CD4-positive, alpha-beta T cell treated with Interleukin-1 beta for 1 hour (primary cell): ENCODE measurements at regions not wholly inside any gene's neighbourhood (a gene's known extent, or its start where the extent isn't known, plus 50 kb on each side); places are given as distances from the start of the nearest gene placed in this dataset.
"Not testable (repeated sequence)": the region's sequence is repeated elsewhere in the genome, so short reads cannot be mapped to it uniquely, and the experiment has no call there.

Experiments used
- DNase-seq, 2 donors: peaks; one replicate each; pipeline ENCODE4 v3.0.0-alpha.2; 2020 to 2022

DNA sequence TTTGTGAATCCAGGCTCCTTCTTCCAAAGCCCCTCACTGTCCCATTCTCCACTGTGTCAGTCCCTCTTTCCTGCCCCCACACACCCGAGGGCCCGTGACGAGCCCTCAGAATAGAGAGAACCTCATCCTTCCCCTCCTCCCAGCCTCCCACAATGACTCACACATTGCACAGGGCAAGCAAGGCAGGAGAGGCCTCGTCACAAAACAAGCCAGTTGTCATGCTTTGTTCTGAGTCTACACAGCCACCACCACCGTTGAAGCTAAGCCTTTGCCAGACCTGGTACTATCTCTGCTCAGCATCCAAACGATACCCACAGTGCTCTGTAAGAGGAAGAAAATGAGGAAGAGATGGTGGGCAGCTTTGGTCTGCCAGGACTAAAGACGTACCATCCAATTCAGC is 142.2 kb upstream of the ZNF366 start:
- DNase-seq: no peak

DNA sequence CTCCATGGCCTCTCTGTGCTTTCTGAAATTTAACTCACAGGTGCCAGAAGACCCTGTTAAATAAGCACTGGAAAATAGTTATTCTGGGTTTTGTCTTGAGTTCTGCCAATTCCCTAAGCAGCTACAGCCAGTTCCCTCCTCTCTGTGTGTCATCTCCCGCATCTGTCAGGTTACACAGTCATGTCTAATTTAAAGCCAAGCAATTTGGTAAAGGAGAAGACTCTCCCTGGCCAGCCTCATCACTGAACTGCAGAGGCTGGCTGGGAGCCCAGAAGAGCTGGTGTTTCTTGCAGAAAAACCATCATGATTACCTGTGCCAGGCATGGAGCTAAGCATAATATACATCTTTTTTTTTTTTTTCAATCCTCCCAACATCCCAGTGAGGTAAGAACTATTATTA is 141.3 kb upstream of the ZNF366 start:
- no peak for DNase-seq

GRCh38 chr5:72647806-72648205 is 140.6 kb upstream of the ZNF366 start:
- DNase-seq: no peak

DNA sequence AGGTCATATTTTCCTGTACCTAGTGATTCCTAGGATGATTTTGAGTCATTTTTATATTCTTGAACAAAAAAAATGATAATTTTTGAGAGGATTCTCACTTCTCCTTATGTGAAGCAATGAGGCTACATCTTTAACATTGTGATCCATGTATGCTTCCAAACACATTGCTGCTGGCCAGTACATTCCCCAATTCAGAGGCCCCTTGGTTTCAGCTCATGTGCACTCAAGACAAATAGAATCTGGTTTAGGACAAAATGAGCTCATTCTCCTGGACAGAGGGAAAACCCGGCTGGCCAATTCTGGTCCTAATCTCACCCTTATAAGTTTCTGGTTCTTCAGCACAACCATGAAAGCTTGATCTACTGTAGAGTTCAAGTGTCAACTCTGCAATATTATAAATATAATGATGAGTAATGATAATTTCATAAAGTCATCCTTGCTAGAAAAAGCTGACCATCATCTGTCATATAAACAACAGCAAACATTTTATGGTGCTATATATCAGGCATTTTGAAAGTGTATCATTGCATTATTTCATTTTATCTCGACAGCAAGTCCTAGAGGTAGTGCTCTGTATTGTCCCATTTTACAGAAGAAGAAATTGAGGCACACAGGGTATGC is 139.1 kb upstream of the ZNF366 start:
- DNase-seq: no peak

DNA sequence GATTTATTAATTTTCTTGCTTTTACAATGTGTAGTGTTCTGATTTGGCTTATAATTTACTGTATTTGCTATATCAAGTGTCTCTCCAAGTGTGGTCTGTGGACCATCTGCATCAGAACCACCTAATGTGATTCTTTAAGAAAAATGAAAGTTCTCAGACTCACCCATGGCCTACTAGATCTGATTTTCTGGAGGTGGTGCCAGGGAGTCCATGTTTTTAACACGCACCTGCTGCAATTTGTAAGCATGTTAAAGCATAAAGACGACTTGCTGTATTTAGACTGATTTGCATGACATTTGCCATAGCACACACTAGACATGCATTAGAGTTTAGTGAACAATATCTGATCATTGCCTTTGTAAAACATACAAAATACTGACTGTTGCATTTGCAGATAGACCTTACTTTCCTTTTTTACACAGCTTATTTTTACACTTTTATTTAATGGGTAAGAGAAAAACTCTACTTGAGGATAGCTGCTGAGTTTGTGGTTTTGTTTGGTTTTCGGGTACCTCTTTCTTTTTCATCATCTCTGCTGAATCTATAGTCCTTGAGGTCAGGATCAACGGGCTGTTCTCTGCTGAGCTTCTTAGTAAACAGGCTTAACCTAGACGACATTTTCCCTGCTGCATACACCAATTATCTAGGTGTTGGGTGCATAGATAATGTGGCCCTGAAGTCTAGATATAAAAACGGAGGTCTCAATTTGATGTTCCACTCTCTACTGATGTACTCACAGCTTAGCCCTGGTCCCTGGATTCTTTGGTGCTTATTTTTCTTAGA is 138.0 kb upstream of the ZNF366 start:
- no peak for DNase-seq

GRCh38 chr5:72644296-72644695 is 137.1 kb upstream of the ZNF366 start:
- no peak for DNase-seq

- DNase-seq: no peak
Observed at GRCh38 chr5:72641164-72641563, 134.0 kb upstream of the ZNF366 start.

DNA sequence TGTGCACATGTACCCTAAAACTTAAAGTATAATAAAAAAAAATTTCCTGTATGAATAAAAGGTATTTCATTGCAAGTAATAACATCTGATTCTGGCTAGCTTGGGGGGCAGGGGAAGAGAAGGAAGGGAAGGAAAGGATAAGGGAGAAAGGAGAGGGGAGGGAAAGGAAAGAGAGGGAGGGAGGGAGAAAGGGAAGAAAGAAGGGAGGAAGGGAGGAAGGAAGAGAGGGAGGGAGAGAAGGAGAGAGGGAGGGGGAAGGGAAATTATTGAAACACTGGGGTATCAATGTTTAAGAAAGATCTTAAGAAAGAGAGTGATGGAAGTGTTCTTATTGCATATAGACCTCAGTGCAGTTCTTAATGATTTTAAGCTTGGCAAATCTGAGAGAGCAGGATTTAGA is 129.8 kb upstream of the ZNF366 start:
- no peak for DNase-seq

- DNase-seq: not testable (repeated sequence)
Observed at GRCh38 chr5:72636565-72636964, 129.4 kb upstream of the ZNF366 start.

DNA sequence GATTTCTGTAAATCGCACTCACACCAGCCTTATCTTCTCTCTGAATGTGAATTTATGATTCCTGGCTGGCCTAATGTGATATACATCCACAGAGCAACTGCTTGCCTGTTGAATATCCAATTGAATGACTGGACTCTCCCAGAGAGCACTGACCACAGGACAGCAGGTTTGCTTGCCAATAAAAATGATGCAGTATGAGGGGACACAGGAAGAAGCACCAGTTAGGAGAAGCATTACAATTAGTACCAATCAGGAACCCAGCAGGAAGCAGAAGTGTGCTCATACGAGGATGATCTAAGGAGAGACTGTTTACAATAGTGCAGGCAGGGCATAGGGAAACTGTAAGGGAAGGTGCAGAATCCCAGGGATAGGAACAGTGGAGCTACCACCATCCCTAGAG is 127.2 kb upstream of the ZNF366 start:
- no peak for DNase-seq

GRCh38 chr5:72633649-72634048 is 126.4 kb upstream of the ZNF366 start:
- no peak for DNase-seq

GRCh38 chr5:72633041-72633445 is 125.8 kb upstream of the ZNF366 start:
- DNase-seq: no peak

DNA sequence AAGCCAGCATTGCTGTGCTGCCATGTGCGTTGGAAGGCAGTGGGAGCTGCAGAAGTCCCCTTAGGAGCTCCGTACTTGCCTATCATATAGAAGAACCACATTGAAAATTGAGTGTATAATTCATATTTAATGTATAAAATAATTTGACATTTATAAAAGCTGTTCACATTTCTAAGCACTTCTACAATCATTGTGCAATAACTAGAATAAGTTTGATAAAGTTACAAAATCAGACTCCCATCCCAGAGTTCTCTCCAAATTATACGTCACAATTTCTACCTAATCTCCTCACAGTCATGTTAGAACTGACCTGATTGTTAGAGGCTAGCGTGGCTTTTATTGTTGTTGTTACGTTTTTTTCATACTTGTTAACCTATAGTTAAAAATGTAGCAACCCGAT is 123.5 kb upstream of the ZNF366 start:
- no peak for DNase-seq

- DNase-seq: no peak
Observed at GRCh38 chr5:72630081-72630480, 122.9 kb upstream of the ZNF366 start.

DNA sequence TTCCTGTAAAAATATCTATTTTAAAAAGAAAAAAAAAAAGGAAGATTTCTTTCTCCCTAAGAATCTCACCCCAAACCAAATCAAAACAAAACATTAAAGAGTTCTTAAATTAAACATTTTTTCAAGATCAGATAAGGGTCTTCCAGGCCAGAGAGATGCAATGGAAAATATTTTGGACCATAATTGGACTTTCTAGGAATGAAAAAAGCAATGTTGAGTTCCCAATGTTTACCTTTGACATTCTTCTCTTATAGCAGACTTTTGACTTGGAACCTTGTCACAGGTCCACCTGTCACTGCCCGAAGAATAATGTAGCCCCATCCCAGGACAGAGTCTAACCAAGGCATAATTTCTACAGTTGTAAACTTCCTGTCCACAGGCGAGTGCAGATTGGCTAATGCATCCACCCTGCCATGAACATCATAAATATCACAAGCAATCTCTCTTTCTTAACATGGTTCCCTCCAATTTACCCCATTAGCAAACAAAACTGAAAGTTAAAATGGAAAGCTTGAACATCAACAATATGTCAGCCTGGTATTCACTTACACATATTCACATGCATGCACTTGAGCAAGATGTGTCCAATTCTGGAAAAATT is 121.7 kb upstream of the ZNF366 start:
- DNase-seq: no peak

DNA sequence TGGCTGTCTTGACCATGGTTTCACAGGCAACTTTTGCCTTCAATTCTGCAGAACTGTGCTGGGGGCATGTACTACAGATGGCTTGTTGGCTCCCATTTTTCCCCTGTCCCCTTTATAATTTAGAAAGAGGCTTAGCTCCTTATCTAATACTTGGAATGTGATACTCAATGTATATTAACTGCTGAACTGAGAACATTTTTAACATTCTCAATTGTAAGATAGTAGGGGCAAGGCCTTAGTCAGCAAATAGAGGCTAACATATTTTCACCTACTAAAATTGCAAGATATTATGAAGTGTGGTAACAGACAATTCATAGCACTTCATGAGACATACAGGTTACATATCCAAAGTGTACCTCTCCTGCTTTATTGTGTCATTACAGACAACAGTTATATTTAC is 118.1 kb upstream of the ZNF366 start:
- no peak for DNase-seq

DNA sequence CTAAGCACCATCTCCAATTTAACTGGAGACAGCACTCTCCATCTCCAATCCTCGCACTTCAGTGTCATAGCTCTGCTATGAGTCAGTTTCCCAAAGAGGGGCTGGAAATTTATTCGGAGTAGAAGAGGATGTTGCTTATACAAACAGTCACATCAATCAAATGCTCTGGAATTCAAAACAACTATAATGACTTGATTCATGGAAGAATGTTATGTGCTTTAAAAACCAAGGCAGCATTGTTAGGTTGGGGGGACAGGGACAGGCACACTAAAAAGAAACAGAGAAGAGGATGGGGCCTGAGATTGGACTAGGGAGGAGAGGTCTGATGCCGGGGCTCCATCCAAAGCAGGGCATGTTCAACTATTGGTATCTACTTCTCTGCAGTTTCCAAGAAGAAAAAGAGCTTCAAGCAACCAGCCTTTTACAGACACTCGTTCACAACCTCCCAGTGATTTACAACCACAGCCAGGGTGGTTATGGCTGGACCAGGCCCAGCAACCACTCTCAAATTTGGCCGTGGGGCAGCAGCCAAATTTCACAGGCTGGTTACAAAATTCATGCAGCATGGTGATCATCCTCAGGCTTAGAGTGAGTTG is 117.5 kb upstream of the ZNF366 start:
- no peak for DNase-seq

- no peak for DNase-seq
Observed at GRCh38 chr5:72623936-72624335, 116.7 kb upstream of the ZNF366 start.

GRCh38 chr5:72623323-72623722 is 116.1 kb upstream of the ZNF366 start:
- DNase-seq: no peak

GRCh38 chr5:72622170-72622760 is 115.1 kb upstream of the ZNF366 start:
- no peak for DNase-seq

DNA sequence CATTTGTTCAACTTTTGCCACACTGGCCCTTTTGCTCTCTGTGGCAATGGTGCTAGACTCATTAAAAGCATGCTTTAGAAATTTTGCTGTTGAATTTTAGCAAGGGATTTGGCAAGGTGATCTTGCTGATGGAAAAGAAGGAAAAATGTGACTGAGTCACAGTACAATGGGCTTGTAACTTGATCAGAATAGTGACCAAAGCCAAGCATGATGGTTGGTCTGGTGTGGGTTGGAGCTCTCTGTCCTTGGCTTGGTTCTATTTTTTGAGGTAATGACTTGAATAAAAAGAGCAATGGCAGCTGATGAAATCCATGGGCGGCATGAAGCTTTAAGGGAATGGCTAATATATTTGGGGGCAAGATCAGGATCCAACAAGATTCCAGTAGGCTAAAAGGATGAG is 114.4 kb upstream of the ZNF366 start:
- DNase-seq: no peak

GRCh38 chr5:72619677-72620076 is 112.5 kb upstream of the ZNF366 start:
- no peak for DNase-seq

DNA sequence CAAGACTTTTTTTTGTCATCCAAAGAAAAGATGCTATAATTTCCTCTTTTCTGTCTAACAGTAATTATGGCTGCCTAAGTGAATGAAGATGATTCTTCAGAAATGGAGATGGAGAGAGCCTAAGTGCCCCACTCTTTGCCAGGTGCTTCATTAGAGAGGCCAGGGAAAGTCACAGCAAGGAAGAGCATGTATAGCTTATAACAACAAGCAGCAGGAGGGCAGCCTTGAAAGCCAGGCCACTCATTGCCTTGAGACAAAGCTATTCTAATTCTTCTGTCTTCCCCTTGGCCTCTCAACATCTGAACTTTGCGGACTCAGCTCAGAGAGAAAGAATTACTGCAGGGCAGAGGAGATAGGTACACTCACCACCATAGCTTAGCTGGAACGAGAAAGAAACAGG is 112.0 kb upstream of the ZNF366 start:
- no peak for DNase-seq

DNA sequence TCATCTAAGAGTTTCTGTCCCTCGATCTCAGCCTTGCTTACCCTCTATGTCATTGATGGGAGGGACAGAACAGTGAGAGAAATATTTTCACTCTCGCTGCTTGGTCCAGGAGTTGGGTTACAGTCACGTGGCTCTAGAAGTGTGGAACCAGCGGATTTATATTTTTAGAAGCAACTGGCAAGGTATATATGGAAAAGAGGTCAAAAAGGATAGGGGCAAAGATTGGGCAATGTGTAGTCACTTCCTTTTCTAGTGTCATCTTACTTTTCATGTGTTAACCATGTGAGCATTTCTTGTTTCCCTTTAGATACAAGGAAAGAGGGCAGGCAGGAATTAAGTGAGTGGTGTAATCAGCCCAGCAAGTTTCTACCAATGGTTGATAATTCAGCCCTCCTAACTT is 111.5 kb upstream of the ZNF366 start:
- no peak for DNase-seq
